ENCODE measurements at regions not wholly inside any gene's neighbourhood (a gene's known extent, or its start where the extent isn't known, plus 50 kb on each side); places are given as distances from the start of the nearest gene placed in this dataset.

DNA sequence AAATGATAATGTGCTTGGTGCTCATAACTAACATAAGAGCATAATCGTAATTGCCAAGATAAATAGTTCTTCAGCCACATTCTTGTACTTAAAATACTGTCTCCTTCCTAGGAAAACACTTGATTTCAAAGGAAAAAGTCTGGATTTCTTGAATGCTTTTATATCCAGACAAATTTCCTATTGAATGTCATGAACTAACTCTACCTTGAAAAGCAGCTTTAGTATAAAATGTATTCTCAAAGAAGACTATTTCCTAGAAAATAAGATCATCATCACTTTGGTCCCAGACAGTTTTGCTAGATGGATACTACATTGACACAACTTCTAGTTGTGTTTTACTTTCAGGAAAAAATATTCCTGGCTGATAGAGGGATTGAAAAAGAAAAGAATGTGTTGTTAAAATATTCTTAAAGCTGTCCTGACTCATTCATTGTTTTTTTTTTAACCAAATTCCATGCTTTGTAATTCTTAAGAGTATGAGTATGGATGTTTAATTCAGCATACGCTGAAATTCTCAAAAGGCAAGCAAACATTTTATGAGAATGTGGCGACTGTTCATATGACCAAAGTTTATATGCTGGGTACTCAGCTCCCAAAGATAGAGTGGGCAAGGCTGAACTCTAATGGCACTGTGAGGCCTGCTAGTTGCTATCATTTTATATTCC, 106.1 kb downstream of the PPP1R3A start:
- no peaks in the 10 kb centered on the region for H3K27me3 ChIP-seq
- no peaks in the 10 kb centered on the region for H3K9me3 ChIP-seq
- H3K4me3 ChIP-seq = no peak overlapping the region
- H3K4me1 ChIP-seq = no peaks in the 10 kb centered on the region
- no peak for TF ChIP-seq CTCF (IDR thresholded peaks at IDR 0.05)
- no peak for DNase-seq (ENCODE audit: low spot score)
- no peaks in the 10 kb centered on the region for H3K36me3 ChIP-seq
- no peak overlapping the region for H3K27ac ChIP-seq

DNA sequence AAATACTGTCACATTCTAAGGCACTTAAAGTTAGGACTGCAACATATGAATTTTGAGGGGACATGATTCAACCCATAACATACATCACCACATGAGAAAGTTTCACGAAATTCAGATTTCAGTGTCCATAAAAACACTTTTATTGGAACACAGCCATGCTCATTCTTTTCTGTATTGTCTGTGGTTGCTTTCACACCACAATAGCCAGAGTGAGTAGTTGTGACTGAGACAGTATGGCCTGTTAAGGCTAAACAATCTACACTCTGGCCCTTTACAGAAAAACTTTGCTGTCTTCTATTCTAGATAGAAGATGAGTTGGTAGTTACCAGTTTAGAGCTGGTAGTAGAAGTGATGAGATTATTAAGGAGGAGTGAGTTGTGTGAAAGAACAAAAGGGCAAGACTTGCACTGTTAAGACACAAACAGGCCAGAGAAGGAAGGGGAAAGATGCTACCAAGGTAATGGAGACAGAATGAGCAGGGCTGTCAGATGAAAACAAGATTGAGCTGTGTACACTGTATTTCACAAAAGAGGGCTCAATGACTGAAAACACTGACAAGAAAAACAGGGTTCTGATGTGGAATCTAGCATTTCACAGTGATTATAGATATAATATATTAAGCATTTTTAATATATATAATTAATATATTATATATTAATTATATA, 108.6 kb downstream of the PPP1R3A start:
- Histone ChIP-seq H3K36me3 (no peaks in the 10 kb centered on the region), H3K4me1 (no peaks in the 10 kb centered on the region), H3K9me3 (no peaks in the 10 kb centered on the region), H3K4me3 (no peak overlapping the region), H3K27me3 (no peaks in the 10 kb centered on the region), H3K27ac (no peak overlapping the region)
- no peak for DNase-seq (ENCODE audit: low spot score)
- no peak for TF ChIP-seq CTCF (IDR thresholded peaks at IDR 0.05)

GRCh38 chr7:113809581-113809980, 109.2 kb downstream of the PPP1R3A start:
- DNase-seq (ENCODE audit: low spot score) = no peak
- no peak for TF ChIP-seq CTCF (IDR thresholded peaks at IDR 0.05)
- H3K27me3 ChIP-seq = no peaks in the 10 kb centered on the region
- no peak overlapping the region for H3K4me3 ChIP-seq
- no peaks in the 10 kb centered on the region for H3K36me3 ChIP-seq
- no peaks in the 10 kb centered on the region for H3K9me3 ChIP-seq
- H3K4me1 ChIP-seq = no peaks in the 10 kb centered on the region
- H3K27ac ChIP-seq = no peak overlapping the region

GRCh38 chr7:113806633-113807327, 112.0 kb downstream of the PPP1R3A start:
- no peaks in the 10 kb centered on the region for H3K36me3 ChIP-seq
- no peaks in the 10 kb centered on the region for H3K4me1 ChIP-seq
- no peaks in the 10 kb centered on the region for H3K9me3 ChIP-seq
- no peak overlapping the region for H3K27ac ChIP-seq
- no peak for TF ChIP-seq CTCF (IDR thresholded peaks at IDR 0.05)
- H3K4me3 ChIP-seq = no peak overlapping the region
- H3K27me3 ChIP-seq = no peaks in the 10 kb centered on the region
- DNase-seq (ENCODE audit: low spot score) = no peak

DNA sequence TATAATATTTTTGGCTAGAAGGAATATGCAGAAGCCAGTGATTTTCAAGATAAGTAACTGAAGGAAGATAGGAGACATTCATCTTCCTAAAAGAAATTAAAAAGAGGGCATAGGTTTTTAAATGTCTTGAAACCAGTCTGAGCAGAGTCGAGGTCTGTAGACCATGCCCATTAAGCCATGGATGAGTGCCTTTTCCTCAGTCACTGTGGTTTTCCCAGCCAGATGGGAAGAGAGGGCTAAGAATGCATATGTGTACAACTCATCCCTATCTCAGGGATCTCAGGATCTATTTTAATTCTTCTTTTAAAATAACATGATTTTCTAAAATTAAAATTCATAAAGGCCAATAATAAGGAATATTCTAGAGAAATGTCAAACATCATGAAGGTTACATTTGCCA, 112.8 kb downstream of the PPP1R3A start:
- no peaks in the 10 kb centered on the region for H3K4me1 ChIP-seq
- TF ChIP-seq CTCF (IDR thresholded peaks at IDR 0.05) = no peak
- DNase-seq (ENCODE audit: low spot score) = no peak
- no peaks in the 10 kb centered on the region for H3K27me3 ChIP-seq
- H3K27ac ChIP-seq = no peak overlapping the region
- H3K9me3 ChIP-seq = no peaks in the 10 kb centered on the region
- H3K36me3 ChIP-seq = no peaks in the 10 kb centered on the region
- no peak overlapping the region for H3K4me3 ChIP-seq

All from right atrium auricular region (tissue), 2 donors.